ENCODE measurements at regions not wholly inside any gene's neighbourhood (a gene's known extent, or its start where the extent isn't known, plus 50 kb on each side); places are given as distances from the start of the nearest gene placed in this dataset.
"Not testable (repeated sequence)": the region's sequence is repeated elsewhere in the genome, so short reads cannot be mapped to it uniquely, and the experiment has no call there.

DNA sequence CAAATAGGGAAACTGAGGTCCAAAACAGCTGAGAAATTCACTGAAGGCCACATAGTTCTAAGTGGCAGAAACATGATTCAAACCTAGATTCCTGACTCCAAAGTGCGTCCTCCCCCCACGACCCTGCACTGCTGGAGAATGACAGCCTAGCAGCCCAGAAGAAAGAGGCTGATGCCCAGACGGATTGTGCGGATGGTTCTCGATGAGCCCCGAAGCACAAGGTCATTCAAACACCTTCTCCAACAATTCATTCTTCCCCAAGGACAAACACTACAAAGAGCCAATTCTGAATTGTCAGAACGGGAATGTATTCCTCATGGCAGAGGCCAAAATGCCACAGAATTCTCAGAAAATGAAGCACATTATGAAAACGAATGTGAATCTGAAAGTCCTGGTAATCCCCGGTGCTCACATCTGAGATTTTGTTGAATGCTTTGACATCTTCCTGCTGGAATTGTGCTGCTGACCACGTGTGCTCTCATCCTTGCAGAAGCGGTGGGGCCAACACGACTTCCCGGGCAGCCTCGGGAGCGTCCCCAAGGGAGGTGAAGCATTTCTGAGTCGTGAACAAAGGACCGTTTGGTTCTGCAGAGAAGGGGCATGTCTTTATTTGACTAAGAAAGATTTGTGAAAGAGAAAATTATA is 337.0 kb downstream of the EIPR1 start:
- no peak overlapping the region for H3K27ac ChIP-seq
- H3K4me3 ChIP-seq = no peak overlapping the region

DNA sequence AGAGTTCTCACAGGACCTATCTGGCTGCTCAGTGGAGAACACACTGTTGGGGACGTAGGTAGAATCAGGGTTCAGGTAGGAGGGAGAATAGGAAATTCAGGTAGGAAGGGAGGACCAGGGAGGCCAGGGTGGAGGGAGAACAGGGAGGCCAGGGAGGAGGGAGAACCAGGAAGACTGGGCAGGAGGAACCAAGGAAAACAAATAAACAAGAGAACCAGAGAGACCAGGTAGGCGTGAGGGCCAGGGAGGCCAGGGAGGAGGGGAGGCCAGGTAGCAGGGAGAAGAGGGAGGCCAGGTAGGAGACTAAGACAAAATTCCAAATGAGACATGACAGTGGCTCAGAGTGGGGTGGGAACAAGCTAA is 337.6 kb downstream of the EIPR1 start:
- H3K4me3 ChIP-seq = no peak overlapping the region
- no peak overlapping the region for H3K27ac ChIP-seq

DNA sequence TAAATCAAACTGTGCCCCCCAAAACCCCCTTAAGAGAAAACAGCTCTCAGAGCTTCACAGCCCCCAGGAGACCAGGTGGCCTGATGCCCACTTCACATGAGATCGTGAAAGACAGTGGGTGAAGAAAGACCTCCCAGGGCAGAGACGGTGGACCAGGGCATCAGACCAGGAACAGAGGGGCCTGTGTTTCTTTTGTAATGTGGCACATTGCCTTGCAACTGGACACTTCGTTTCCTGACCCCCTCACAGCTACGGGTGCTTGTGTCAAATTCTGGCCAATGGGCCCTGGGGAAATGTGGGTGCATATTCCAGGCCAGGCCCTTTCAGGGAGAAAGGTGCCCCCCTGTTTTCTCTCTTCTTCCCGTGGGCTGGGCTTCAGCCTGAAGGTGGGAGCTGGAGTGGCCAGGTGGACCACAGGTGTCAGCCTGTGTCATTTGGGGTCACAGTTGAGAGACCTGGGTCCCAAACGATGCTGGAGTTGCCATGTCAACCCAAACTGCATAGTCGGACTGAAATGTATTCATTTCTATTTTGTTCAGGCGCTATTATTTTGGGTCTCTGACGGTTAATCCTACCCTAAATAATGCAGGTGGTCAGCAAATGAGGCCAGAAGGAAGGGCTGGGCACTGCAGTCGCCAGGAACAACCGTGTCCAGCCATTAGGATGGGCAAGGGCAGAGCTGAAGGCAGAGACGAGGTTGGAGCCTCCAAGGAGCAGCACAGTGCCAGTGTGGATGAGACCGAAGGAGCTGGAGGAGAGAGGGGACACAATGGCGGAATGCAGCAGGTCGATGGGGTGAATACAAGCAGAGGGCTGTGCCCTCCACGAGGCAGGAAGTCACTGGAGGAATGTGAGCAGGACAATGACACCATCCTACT is 338.2 kb downstream of the EIPR1 start:
- H3K27ac ChIP-seq = no peak overlapping the region
- H3K4me3 ChIP-seq = no peak overlapping the region

DNA sequence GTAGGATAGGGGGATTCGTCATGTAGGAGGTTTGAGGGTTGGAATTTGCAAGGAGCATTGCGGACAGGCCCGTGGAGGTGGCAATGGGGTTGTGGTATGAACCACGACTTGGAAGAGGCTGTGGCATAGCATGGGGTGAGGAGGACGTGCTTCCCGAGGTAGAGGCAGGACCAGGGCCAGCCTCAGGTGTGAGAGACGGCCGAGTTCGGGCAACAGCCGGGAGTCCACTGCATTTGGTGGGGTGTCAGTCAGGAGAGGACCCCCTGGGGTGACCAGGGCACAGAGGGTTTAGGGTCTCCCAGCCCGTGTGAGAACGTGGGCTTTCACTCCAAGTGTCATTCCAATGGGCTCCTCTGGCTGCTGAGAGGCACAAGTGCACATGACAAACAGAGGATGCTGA is 339.0 kb downstream of the EIPR1 start:
- Histone ChIP-seq H3K27ac (no peak overlapping the region), H3K4me3 (no peak overlapping the region)

DNA sequence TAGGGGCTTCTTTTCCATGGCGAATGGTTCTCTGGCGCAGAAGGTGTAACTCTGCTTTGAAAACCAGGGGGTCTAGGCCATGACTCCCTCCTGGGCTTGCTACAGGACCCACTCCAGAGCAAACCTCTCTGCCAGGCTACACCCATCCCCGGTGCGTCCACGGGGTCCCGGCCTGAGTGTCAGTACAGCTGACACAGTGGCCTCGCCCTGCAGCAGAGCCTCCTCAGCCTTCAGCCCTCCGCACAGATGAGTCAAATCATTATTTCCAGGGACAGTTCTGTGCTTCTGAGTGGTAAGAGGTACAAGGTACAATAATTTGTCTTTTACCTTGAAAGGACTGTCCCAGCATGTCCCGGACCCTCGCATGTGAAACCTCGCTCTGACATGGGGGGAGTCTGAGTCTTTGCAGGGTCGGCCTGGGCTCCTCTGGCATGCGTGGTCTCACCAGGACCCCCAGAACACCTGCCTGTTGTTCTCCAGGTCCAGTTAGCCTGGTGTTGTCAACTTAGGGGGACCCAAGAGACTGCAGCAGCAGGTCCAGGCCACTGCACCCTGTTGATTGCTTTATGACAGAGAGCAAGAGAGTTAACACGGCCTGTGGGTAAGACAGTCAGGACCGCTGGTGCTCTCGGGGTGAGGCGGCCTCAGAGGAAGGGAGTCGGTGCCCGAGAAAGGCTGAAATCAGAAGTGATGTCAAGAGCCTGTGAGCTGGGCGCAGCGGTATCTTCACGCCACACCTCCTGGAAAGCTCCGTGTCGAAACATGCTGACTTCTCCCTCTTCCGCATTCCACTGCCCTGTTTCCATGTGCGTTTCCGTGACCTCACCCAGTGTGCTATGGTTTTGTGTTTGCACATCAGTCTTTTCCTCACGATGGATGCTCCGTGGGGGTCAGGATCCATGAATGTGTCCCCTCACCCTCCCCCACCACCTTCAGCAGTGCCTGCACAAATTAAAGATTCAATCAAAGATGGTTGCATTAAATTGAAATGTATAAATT is 340.1 kb downstream of the EIPR1 start:
- H3K27ac ChIP-seq = no peak overlapping the region
- H3K4me3 ChIP-seq = no peak overlapping the region

DNA sequence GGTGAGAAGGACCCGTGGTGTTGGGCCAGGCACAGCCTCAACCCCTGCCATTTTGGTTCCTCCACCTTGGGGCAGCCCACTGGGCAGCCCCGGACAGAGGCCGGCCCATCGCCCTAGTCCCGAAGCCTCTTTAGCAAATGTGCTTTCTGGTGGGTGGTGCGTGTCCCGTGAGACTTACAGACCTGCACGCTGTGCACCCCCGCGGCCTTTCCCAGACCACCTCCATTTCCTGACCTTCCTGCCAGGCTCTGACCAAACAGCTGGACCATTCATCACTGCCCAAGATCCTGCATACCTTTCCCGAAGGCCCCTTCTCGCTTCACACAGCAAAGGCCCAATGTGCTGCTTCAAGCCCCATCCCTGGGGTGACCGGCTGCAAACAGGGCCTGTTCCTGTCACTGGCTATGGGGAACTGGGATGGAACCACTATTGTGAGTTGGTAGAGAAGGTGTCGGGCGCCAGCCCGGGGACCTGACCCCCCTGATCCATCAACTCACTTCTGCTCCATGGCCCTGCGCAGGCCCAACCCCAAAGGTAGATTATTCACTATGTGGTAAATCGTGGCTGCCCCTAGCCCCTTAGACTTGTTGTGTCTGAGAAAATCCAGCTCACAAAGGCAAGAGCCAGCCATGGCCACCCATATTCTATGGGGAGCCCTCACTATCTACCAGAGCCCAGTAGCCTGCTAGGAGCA is 341.0 kb downstream of the EIPR1 start:
- H3K4me3 ChIP-seq = no peak overlapping the region
- no peak overlapping the region for H3K27ac ChIP-seq

DNA sequence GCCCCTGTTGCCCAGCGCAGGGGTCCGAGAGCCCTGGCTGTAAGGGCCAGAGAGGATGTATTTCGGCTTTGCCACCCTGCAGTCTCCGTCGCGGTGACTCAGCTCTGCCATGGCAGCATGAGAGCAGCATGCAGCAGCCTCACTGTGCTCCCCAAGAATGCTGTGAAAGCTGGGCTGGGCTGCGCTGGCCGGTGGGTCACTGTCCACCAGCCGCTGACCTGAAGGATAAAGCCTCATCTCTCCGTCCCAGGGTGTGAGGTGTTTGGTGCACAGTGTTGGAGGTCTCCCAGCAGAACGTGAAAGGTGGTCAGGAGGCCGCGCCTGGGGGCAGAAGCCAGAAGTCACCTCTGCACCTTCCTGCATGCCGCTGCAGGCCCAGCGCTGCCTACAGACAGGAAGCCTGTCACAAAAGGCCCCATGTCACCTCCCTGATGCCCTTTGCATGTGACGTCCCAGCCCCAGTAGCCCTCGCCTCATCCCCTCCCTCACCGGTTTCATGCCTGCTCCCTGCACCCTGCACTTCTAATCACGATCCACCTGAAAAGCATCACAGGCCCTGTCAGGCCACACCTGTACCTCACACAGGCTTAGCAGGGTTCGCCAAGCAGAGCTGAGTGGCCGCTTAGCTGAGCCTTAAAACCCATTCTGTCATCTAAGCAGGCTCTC is 342.1 kb downstream of the EIPR1 start:
- Histone ChIP-seq H3K27ac (no peak overlapping the region), H3K4me3 (no peak overlapping the region)

DNA sequence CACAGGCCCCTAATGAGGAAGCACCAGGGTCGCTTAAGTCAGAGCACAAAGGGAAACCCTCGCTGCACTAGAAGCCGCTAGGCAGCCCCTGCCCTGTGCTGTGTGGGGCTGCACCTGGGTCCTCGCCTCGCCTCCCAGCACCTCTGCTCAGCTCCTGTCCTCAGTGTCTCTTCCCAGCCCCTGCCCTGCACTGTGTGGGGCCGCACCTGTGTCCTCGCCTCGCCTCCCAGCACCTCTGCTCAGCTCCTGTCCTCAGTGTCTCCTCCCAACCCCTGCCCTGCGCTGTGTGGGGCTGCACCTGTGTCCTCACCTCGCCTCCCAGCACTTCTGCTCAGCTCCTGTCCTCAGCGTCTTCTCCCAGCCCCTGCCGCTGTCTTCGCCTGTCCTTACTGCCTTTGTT is 342.8 kb downstream of the EIPR1 start:
- no peak overlapping the region for H3K27ac ChIP-seq
- no peak overlapping the region for H3K4me3 ChIP-seq

DNA sequence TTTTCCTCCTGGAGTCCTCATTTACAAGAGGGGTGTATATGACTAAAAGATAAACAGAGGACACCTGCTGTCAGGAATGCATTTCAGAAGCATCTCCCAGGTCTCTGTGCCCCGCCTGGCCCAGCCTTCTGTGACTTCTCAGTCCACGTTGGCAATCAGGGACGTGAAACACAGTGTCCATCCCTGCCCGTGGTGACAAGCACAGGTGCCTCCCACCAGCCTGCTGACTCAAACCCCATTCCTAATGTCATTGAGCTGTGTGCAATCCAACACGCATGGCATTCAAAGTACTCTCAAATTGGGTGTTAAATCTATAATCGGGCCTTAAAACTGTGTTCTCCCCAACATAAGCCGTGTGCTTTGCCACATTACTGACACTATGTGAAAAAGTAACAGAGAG is 343.2 kb downstream of the EIPR1 start:
- H3K4me3 ChIP-seq = no peak overlapping the region
- H3K27ac ChIP-seq = no peak overlapping the region

DNA sequence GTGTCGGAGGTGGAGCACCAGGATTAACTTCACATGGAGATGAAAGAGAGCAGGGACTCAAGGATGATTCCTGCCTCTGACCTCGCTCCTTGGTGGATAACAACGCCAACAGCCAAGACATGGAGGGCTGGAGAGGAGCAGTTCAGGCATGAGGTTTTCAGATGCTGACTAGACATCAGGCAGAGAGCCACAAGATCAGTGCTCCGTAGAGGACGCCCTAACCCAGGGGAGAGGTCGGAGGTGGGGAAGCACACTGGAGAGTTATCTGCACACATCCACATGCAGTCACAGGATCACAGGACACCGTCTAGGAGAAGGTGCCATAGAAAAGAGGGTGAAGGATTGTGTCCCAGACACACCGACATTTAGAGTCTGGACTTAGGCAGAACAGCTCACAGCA is 344.3 kb downstream of the EIPR1 start:
- Histone ChIP-seq H3K4me3 (no peak overlapping the region), H3K27ac (no peak overlapping the region)

DNA sequence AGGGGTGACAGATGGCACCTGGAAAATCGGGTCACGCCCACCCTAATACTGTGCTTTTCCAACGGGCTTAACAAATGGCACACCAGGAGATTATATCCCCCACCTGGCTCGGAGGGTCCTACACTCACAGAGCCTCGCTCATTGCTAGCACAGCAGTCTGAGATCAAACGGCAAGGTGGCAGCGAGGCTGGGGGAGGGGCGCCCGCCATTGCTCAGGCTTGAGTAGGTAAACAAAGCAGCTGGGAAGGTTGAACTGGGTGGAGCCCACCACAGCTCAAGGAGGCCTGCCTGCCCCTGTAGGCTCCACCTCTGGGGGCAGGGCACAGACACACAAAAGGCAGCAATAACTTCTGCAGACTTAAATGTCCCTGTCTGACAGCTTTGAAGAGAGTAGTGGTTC is 346.8 kb downstream of the EIPR1 start:
- not testable (repeated sequence) for H3K27ac ChIP-seq, H3K4me3 ChIP-seq

DNA sequence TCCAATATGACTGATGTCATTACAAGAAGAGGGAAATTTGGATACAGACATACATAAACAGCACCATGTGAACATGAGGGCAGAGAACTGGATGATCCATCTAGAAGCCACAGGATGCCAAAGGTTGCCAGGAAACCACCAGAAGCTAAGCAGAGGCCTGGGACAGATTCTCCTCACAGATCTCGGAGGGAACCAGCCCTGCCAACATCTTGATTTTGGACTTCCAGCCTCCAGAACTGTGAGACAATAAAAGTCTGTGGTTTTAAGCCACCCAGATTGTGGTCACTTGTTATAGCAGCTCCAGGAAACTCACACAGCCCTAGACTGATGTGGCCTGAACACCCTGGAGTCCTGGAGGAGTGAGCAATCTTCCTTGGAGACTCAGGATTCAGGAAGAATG is 351.6 kb downstream of the EIPR1 start:
- H3K4me3 ChIP-seq = no peak overlapping the region
- no peak overlapping the region for H3K27ac ChIP-seq

DNA sequence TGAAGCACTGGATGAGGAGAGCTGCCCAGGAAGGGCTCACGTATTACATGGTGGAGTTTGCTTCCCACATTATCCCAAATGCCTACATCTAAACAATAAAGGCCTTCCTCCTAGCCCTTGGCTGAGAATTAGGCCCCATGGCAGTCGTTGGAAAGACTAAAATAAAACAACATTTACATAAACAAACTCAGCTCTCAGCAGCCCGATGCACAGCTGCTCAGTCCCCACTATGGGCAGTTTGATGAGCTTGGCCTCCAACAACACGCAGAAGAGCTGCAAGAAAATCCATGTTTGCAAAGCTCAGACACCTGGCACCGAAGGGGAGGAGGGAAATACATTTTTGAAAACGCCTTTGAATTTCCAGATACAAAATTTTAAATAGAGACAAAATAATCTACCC is 352.4 kb downstream of the EIPR1 start:
- no peak overlapping the region for H3K27ac ChIP-seq
- H3K4me3 ChIP-seq = no peak overlapping the region

DNA sequence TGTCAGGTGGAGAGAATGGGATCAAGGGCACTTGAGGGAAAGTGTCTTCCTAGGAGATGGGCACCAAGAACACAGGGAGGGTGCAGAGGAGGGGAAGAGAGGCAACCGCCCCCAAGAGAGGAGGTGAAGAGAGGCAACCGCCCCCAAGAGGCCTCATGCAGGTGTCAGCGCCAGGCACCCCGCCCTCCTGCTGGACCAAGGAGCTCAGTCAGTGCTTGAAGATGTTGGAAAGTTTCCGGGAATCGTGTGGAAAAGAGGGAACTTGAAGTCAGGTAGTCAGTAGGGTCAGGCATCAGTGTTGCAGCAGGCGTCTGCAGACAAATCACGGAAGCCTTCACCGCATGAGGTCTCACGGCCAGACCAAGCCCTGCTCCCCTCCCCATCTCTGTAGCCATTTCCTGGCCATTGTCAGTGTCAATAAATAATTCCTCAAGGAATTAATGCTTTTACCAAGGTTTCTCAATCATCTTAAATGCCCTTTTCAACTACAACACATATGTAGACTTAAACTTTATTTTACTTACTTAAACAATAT is 353.1 kb downstream of the EIPR1 start:
- Histone ChIP-seq H3K27ac (no peak overlapping the region), H3K4me3 (no peak overlapping the region)

DNA sequence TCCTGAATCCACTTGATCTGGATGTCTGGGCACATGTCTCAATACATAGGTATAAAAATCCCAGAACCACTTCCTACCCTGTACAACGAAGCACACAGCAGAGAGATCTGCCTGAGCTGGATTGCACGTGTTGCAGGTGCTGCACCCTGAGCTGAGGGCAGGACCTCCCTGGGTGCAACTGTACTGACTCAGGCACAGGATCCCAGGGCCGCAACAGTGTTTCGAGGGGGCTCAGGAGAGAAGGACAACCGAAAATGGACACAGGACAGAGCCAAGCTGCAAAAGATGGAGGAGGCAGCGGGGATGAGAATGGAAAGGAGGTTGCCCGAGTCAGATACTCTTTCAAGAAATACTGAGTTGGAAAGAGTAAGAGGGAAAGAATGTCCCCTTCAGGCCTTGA is 354.1 kb downstream of the EIPR1 start:
- H3K4me3 ChIP-seq = no peak overlapping the region
- H3K27ac ChIP-seq = no peak overlapping the region

DNA sequence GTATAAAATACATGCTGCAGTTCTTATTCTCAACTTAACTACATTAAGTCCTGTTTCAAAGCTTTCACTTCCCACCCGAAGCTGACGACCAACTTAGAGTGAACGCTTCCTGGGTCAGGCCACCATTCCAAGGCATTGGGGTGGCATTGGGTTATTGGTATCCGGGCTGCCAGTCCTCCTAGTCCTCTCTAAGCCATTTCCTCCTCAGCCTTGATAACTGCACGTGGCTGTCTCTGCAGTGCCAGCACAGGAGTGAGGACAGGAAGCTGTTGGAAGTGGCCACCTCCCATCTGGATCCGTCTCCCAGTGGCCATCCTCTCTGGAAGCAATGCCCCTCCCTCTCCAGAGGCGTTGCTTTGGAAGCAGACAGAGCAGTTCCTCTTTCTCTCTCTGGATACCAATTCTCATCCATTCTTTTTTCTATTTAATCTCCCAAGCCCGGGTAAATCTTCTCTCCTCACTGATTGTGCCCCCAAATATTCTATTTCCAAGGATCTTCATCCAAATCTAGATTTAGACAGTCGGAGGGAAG is 354.7 kb downstream of the EIPR1 start:
- Histone ChIP-seq H3K27ac (no peak overlapping the region), H3K4me3 (no peak overlapping the region)

DNA sequence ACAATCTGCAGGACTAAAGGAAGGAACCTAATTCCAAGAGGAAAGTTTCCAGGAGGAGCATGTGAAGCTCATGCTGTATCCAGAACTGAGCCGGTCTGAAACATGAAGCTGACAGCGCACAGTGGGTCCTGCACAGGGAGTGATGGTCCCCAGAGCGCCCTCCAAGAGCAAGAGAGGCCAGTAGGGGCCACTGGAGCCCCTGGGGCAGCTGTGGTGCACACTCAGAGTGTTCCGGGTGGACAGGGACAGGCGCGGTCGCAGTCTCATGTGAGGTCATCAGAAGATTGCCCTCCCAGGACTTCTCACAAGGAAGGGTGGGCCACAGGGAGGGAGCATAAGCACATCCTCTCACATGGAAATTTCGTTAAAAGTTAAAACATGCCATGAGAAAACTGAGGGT is 355.9 kb downstream of the EIPR1 start:
- Histone ChIP-seq H3K27ac (no peak overlapping the region), H3K4me3 (no peak overlapping the region)

DNA sequence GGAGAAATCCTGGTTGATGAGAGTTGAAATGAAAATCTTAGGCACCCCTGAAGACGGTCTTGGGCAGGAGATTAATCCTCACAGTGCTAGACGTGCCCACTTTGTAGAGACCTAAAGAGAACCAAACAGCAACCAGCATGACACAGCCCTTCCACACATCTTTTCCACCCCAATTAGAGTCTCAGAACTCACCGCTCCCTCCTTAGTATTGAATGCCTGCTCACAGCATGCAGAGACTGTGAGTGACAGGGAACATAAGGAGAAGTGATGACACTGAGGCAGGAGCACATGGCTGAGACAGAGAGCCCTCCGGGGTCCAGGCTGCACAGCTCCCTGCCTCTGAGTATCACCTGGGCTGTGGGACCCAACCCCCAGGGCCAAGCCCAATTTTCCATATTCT is 367.6 kb downstream of the EIPR1 start:
- H3K4me3 ChIP-seq = no peak overlapping the region
- H3K27ac ChIP-seq = no peak overlapping the region

DNA sequence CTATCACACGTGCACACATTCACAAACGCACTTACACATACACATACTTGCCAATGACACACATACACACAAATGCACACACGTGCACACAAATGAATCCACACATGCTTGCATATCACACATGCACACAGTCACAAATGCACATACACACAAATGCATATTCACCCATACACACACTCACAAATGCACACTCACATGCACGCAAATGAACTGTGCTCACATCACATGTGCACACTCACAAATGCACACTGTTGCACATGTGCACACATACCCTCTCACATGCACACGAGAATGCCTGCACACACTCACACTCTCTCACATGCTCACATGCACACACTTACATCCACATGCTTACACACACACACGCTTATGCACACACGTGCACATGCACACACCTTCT is 368.1 kb downstream of the EIPR1 start:
- Histone ChIP-seq H3K4me3 (no peak overlapping the region), H3K27ac (no peak overlapping the region)

All from skin epidermis (tissue), 12 donors.